NCI-H1092 treated with DMSO at 0.1 percent for 48 hours (cell line): ENCODE measurements at regions not wholly inside any gene's neighbourhood (a gene's known extent, or its start where the extent isn't known, plus 50 kb on each side); places are given as distances from the start of the nearest gene placed in this dataset.
"Not testable (repeated sequence)": the region's sequence is repeated elsewhere in the genome, so short reads cannot be mapped to it uniquely, and the experiment has no call there.

Experiments
- DNase-seq: peaks from one replicate; lab custom pipeline; 2025; lab: John Stamatoyannopoulos, UW

DNA sequence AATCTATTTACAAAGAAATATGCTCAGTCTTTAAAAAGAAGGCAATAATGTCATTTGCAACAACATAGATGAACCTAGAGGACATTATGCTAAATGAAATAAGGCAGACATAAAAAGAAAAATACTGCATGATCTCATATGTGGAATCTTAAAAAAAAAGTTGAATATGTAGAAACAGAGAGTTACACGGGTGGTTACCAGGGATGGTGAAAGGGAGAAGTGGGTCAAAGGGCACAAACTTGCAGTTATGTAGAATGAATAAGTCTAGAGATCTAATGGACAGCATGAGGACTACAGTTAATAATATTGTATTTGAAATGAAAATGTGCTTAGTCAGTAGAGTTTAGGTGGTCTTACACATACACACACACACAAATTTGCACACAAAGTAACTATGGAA is 88.2 kb upstream of the CCDC71L start:
- DNase-seq: no peak

DNA sequence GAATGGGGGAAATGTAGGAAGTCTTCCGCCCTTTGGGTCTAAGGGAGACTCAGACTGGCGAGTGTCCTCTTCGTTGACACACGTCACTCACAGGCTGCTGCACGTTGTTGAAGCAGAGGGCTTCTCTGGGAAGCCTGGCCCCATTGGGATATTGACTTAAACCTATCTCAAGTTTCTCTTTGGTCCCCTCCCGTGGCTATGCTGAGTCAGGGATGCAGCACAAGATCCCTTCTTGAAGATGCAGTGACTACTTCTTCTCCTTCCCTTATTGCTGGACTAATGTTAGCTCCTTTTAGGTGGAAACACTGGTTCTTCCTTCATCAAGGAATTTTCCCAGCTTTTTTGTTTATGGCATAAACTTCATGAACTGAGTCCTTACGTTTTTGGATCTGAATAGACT is 89.8 kb upstream of the CCDC71L start:
- DNase-seq: no peak

DNA sequence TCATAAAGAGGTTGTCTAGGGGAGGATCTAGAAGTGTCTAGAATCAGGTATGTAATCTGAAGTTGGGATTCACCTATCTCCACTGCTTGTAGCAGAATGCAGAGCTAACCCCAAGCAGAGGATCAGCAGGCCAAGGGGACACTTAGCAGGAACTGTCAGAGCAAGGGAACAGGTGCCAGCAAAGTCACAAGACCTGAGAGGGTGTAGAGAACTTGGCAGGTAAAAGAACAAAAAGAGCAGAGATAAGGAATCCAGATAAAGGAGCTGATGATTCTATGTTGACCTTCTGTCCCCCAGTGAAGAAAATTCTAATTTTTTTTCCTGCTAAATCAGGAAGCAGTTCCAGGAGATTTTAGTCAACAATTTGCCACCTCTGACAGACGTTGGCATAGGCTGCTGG is 91.4 kb upstream of the CCDC71L start:
- DNase-seq: no peak

DNA sequence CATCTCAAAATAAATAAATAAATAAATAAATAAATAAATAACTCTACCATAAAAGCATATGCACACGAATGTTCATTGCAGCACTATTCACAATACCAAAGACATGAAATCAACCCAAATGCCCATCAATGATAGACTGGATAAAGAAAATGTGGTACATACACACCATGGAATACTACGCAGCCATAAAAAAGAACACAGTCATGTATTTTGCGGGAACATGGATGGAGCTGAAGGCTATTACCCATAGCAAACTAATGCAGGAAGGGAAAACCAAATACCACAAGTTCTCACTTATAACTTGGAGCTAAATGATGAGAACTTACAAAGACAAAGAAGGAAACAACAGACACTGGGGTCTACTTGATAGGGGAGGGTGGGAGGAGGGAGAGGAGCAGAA is 94.1 kb upstream of the CCDC71L start:
- DNase-seq: not testable (repeated sequence)

DNA sequence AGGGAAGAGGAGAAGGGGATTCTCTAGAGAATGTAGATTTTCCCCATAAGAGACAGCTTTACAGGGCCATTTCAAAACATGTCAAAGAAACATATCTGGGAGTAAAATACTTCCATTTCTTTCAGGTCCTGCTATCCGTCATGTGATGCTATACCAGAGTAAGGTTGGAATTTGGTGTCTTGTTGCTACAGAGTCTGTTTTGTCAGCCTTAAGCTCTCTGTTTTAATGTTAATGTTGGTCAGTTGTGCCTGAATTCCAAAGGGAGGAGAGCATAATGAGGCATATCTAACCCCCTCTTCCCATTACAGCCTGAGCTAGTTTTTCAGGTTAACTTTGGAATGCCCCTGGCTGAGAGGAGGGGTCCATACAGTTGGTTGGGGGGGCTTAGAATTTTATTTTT is 94.7 kb upstream of the CCDC71L start:
- no peak for DNase-seq

DNA sequence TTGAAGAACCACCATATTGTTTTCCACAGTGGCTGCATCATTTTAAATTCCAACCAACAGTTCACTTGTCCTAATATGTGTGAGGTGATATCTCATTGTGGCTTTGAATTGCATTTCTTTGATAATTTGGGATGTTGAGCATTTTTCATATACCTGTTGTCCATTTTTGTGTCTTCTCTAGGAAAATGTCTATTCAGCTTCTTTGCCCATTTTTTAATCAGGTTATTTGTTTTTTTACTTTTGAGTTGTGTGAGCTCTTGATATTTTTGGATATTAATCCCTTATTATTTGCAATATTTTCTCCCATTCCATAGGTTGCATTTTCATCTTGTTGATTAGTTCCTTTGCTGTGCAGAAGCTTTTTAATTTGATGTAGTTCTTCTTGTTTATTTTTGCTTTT is 95.1 kb upstream of the CCDC71L start:
- DNase-seq: no peak

DNA sequence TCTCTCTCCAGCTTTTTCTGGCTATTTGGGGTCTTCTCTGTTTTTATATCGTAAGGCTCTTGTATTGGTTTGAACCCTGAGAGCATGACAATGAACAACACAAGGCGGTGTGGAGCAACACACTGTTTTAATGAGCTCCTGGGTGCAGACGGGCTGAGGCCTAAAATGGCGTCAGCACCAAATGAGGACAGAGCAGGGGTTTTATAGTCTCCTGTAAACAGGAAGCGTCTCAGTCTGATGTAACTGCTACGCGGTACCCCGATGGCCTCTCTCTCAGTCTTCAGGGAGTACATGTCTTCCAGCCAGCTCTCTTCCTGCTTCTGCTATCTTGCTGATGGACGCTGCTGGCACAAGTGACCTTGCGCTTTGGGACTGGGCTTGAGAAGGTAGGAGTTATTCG is 95.9 kb upstream of the CCDC71L start:
- DNase-seq: no peak

DNA sequence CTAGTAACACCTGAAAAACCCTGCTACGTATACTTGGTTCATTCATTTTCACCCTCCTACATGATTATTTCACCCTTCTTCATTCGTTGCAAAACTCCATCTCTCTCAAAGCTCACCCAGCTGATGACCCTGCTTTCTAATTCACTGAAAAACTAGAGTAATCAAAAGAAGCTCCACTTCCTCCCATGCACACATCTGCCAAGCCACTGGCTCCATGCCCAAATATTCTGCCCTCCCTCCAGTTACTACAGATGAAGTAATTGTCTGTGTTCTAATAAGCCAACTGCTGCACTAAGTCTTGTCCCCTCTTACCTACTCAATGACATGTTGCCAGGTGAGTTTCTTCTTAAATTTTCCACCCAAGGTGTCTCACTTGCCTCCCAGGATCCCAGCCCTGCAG is 96.9 kb upstream of the CCDC71L start:
- DNase-seq: peak; percentile 56

DNA sequence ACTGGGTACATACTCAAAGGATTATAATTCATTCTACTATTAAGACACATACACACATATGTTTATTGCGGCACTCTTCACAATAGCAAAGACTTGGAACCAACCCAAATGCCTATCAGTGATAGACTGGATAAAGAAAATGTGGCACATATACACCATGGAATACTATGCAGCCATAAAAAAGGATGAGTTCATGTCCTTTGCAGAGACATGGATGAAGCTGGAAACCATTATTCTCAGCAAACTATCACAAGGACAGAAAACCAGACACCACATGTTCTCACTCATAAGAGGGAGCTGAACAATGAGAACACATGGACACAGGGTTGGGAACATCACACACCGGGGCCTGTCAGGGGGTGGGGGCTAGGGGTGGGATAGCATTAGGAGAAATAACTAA is 101.9 kb upstream of the CCDC71L start:
- DNase-seq: not testable (repeated sequence)

DNA sequence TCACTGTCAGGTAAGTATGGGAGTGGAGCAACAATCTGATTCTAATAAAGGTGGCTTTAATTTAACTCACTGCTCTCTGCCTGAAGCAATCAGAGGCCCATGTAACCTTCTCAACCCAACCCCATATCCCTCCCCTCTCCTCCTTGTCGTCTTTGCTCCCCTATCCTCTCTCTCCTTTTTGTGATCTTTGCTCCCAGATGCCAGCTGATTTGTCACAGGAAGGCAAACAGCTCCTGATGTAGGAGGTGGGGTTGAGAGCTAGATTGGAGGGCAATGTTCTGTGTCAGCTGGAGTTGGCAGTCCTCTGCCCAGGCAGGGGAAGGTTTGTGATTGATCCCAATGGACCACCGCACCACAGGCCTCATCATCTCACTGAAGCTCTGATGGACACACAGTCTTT is 101.4 kb upstream of the PIK3CG start:
- no peak for DNase-seq

DNA sequence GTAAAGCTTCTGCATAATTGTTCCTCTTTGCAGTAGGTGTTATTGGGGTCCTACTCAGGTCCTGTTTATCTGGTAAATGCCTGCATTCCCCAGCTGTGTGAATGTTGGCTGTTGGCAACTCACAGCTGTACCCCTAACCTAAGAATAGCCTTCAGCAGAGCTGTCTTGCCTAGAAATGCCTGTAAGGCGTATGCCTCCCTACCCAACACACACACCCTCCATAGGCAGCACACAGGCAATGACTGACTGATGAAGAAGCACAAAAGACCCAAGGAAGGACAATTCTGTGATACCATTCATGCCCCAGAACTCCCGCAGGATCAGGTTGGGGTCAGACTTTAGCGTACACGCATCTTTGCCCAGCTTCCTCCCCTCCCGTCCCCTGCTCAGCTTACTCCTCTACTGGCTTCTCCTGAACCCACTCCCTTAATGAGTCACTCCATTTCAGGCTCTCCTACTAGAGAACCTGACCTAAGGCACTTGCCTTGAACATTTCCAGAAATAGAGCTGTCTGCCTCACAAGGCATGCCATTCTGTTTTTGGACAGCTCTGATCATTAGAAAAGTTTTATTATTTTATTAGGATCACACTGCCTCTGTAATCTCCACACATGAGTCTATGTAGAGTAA is 99.2 kb upstream of the PIK3CG start:
- DNase-seq: no peak

DNA sequence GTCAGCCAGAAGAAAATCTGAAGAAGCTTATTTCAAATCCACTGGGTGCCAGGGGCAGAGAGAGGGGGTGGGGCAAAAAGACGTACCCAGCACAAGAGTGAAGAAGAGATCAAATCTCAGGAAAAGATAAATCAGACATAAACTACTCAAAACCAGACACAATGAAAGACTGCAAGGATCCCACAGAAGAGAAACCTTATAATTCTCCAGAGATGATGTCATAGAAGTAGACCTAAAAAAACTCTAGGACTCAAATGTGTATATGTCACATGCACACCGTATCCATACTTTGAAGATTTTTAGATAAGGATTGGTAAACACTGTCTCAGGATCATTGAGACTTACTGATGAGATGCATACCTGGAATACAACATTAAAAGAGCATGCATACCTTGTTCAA is 98.5 kb upstream of the PIK3CG start:
- DNase-seq: no peak

DNA sequence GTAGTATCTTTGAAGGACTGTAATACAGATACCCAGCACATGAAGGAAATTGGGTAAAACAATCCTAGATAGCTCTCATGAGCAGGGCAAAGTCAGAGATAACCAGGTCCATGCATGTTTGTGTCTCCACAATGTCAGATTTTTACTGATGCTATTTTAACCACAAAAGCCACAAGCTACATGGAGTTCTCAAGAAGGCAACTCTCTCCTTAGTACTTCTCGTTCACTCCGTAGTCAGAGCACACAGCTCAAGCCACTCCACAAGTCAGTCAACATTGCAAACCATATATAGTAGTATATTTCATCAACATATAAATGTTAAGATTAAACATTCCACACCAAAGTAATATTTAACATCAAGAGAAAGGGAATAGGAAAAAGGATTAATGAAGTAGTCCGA is 98.0 kb upstream of the PIK3CG start:
- DNase-seq: no peak

DNA sequence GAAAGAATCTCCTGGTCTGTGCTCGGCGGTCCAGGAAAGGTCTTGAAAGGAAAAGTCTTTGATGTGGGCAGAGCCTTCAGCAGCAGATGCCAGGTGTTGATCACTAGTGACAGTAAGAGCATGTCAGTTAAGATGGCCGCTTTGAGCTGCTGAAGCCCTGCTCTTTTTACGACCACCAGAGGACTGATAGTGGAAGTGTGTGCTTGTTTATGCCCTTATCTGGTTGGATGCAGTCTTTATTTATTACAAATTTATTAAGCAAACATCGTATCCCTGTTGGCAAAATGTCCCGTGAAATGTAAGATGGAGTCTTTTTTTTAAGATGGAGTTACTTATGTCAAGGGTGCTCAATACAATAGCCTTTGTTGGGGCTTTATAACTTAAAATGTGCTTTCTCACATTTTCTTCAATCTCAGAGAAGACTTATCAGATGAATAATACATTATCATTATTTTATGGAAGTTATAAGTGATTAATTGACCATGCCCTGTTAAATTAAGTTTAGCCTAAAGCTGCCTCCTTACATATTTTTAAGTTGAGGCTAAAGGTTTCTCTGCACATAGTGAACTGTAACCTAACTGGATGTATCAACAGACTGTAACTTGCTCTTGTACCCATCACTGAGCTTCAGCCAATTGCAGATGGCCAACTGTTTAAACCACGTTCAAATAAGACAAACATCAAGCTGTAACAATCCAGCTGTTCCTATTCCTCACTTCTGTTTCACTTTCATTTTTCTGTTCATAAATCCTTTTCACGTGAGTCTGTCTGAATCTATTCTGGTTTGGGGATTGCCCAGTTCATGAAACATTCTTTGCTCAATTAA is 97.4 kb upstream of the PIK3CG start:
- DNase-seq: no peak

DNA sequence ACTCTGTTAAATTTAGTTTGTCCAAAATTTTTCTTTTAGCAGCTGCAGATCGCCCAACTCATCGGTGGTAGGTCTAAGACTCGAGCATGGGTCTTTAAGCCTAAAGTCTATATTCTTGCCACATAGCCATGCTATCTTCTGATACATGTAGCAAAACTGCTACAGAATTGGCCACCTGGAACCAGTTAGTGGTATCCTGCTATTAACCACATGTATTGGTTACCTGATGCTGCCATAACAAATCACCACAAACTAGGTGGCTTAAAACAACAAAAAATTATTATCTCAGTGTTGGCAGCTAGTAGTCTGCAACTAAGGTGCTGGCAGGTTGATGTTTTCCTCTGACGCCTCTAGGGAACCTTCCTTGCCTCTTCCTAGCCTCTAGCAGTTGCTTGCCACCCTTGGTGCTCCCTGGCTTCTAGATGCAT is 96.7 kb upstream of the PIK3CG start:
- no peak for DNase-seq

DNA sequence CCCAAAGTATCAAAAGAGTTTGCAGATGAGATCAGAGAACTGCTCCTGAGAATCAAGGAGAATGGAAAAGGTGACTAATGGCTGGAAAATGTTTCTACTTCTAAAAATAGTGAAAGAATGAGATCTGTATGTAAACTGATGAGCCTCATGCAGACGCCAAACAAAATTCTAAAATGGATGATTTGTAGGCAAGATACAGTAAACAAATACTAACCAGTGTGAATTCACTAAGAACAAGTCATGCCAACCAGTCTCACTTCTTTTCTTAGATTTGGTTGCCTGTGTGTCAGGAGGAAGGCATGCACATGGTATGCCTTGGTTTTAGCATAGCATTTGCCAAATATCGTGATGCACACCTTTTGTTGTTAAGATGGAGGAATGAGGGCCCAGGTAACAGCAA is 94.9 kb upstream of the PIK3CG start:
- no peak for DNase-seq

DNA sequence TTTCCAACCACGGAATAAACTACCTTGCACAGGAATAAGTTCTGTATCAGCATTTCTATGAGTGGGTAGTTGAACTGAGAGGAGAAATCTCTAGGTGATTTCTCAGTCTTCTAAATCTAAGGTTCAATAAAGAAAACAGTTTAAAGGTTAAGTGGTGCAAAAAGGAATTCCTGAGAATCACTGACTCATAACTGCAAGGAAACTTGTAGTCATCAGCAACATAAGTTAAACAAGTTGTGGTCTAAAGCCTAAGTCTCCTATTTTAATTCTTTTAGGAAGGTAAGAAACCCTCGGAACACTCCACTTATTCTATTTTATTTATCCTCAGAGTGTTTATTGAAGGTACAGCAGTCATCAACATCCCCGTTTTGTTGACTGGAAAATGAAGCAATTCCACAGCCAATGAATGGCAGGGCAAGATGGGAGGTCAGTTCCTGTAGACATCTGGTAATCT is 92.4 kb upstream of the PIK3CG start:
- DNase-seq: no peak

DNA sequence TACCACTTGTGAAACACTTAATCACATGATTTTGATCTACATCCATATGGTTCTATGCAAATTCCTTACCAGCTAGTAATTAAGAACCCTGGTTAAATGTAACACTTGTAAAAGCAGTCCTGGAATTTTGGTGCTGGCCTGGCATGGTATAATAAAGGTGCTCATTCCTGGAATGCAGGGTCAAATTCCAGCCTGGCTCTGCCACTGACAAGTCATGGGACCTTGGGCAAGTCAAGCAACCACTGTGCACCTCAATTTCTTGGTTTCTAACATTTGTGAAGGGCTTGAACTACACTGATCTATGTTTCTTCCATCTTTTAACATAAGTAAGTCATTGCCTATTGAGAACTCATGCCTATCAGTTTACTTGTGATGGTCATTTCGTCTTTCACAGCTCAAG is 91.9 kb upstream of the PIK3CG start:
- no peak for DNase-seq

DNA sequence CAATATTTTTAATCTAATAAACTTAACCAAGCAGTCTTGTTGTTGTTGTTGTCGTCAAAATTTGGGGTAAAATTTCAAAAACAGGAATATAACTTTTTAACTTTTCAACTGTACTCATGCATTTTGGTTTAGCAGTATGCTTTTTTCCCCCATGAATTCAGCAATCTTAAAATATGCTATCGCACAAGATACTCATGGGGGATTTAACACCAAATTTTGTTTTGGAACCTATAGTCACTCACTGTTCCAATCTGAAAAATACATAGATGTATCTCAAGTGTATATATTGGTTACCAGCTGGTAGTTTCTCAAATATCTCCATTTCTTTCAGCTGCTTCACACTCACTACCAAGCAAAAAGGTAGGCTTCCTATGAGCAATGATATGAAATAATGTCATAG is 91.4 kb upstream of the PIK3CG start:
- no peak for DNase-seq

DNA sequence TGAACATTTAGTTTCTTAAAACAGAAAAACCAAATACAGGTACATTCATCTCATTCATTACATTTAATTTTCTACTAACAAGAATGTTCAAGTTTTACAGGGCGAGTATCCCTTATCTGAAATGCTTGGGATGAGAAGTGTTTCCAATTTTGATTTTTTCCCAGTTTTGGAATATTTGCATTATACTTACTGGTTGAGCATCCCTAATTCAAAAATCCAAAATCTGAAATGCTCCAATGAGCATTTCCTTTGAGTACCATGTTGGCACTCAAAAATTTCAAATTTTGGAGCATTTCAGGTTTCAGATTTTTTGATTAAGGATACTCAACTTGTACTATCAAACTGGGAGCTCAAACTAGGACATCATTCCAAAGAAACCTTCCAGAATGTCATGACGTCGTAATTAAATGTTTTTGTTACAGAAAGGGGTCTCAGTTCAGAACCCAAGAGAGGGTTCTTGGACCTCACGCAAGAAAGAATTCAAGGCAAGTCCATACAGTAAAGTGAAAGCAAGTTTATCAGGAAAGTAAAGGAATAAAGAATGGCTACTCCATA is 90.8 kb upstream of the PIK3CG start:
- no peak for DNase-seq

DNA sequence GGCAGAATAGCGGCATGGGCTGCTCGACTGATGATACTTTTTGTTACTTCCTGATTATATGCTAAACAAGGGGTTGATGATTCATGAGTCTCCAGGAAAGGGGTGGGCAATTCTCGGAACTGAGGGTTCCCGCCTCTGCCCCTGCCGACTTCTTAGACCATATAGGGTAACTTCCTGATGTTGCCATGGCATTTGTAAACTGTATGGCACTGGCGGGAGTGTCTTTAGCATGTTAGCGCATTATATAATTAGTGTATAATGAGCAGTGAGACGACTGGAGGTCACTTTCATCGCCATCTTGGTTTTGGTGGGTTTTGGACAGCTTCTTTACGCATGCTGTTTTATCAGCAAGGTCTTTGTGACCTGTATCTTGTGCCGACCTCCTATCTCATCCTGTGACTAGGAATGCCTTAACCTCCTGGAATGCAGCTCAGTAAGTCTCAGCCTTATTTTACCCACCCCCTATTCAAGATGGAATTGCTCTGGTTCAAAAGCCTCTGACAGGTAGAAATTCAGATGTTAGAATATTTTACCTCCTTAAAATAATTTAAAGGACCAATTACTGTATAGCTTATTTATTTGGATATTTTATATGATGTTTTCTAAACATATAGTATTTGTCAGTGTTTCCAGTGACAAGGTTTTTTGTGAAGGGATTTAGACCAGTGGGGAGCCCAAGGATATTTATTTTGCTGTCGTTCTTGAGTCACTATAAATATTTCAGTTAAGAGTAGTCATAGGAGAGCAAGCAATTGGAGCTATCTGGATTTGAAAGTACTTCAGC is 90.1 kb upstream of the PIK3CG start:
- DNase-seq: no peak

DNA sequence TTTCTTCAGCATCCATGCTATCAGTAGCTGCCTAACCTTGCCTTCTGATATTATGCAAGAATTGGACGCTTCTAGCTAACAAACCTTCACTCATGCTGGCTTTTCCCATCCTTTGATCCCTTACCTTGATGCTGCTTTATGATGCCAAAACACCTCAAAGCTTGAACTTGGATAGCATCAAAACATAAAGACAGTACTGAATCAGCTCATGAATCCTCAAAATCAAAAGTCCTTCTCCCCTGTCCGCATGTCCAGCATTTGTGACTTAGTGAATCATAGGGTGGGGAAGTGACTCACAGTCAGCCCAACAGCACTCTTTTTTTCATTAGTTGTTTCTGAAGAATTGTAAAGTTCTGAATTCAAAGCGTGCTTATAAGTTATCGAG is 89.5 kb upstream of the PIK3CG start:
- DNase-seq: no peak
